KMS-11 (cell line): ENCODE measurements at regions not wholly inside any gene's neighbourhood (a gene's known extent, or its start where the extent isn't known, plus 50 kb on each side); places are given as distances from the start of the nearest gene placed in this dataset.

Source experiments
- H2AFZ ChIP-seq: fragments of 200-600 bp; sonication (generic); 2 replicates; pipeline ENCODE4 v1.6.1; 2016; ENCODE audit warnings: antibody characterized with exemption, mixed run types, low read depth
- H3K27ac ChIP-seq: fragments of 200-600 bp; sonication (generic); 2 replicates; pipeline ENCODE4 v1.6.1; 2016; ENCODE audit warnings: mild to moderate bottlenecking, mixed run types
- H3K27me3 ChIP-seq: fragments of 200-600 bp; sonication (generic); 2 replicates; pipeline ENCODE4 v1.6.1; 2017; ENCODE audit warnings: mild to moderate bottlenecking, low read depth, mixed run types, moderate library complexity; ENCODE audit not compliant: insufficient read depth
- H3K36me3 ChIP-seq: fragments of 200-600 bp; sonication (generic); 2 replicates; pipeline ENCODE4 v1.6.1; 2017; ENCODE audit warnings: mild to moderate bottlenecking, mixed run types; ENCODE audit not compliant: insufficient read depth
- H3K4me1 ChIP-seq: fragments of 200-600 bp; sonication (generic); 2 replicates; pipeline ENCODE4 v1.6.1; 2016; ENCODE audit warnings: mild to moderate bottlenecking, low read depth, mixed run types; ENCODE audit not compliant: poor library complexity, severe bottlenecking
- H3K4me2 ChIP-seq: fragments of 200-600 bp; sonication (generic); 2 replicates; pipeline ENCODE4 v1.7.0; 2016; ENCODE audit warnings: mild to moderate bottlenecking, mixed run types
- H3K4me3 ChIP-seq: fragments of 200-600 bp; sonication (generic); IDR thresholded peaks from 2 replicates; pipeline ENCODE4 v1.6.1; 2017; ENCODE audit warnings: low read depth, low read length, mixed read lengths; ENCODE audit not compliant: insufficient read depth
- H3K79me2 ChIP-seq: fragments of 200-600 bp; sonication (generic); 2 replicates; pipeline ENCODE4 v1.6.1; 2016; ENCODE audit warnings: low read depth, mixed run types; ENCODE audit not compliant: insufficient read depth
- H3K9ac ChIP-seq: fragments of 200-600 bp; sonication (generic); 2 replicates; pipeline ENCODE4 v1.6.1; 2016; ENCODE audit warnings: mild to moderate bottlenecking, mixed run types
- H4K20me1 ChIP-seq: fragments of 200-600 bp; sonication (generic); 2 replicates; pipeline ENCODE4 v1.6.1; 2016; ENCODE audit warnings: mild to moderate bottlenecking, mixed run types; ENCODE audit not compliant: insufficient read depth
- CTCF ChIP-seq: fragments of 200-600 bp; sonication (generic); conservative IDR thresholded peaks from 2 replicates; pipeline ENCODE4 v1.6.1; 2017; ENCODE audit warnings: low read depth, mild to moderate bottlenecking, antibody characterized with exemption, low read length, moderate library complexity, mixed read lengths

- Histone ChIP-seq H2AFZ (no peak overlapping the region), H3K4me2 (no peak overlapping the region), H3K4me3 (no peak overlapping the region), H3K27ac (no peak overlapping the region), H3K27me3 (no peaks in the 10 kb centered on the region), H3K9ac (no peak overlapping the region), H3K79me2 (no peaks in the 10 kb centered on the region), H4K20me1 (no peaks in the 10 kb centered on the region), H3K36me3 (no peaks in the 10 kb centered on the region), H3K4me1 (no peaks in the 10 kb centered on the region)
- TF ChIP-seq CTCF, result no peak
These were observed 1217.3 kb downstream of the REEP3 start for GRCh38 chr10:64738462-64738861.

- Histone ChIP-seq H3K4me3 (no peak overlapping the region), H3K36me3 (no peaks in the 10 kb centered on the region), H3K4me2 (no peak overlapping the region), H3K9ac (no peak overlapping the region), H3K27me3 (no peaks in the 10 kb centered on the region), H3K79me2 (no peaks in the 10 kb centered on the region), H2AFZ (no peak overlapping the region), H4K20me1 (no peaks in the 10 kb centered on the region), H3K27ac (no peak overlapping the region), H3K4me1 (no peaks in the 10 kb centered on the region)
- no peak for TF ChIP-seq CTCF
These were observed 1224.4 kb downstream of the REEP3 start for GRCh38 chr10:64745565-64745964.

GRCh38 chr10:64750672-64751071 lies 1229.5 kb downstream of the REEP3 start:
- Histone ChIP-seq H4K20me1 (no peaks in the 10 kb centered on the region), H3K4me1 (no peaks in the 10 kb centered on the region), H3K9ac (no peak overlapping the region)

GRCh38 chr10:64753516-64753915 lies 1232.3 kb downstream of the REEP3 start:
- H3K9ac ChIP-seq, result no peak overlapping the region
- TF ChIP-seq CTCF, result no peak
- no peak overlapping the region for H3K4me3 ChIP-seq
- H3K4me2 ChIP-seq, result no peak overlapping the region
- no peaks in the 10 kb centered on the region for H3K36me3 ChIP-seq
- H2AFZ ChIP-seq, result no peak overlapping the region
- no peaks in the 10 kb centered on the region for H3K4me1 ChIP-seq
- H3K27ac ChIP-seq, result no peak overlapping the region
- H3K79me2 ChIP-seq, result no peaks in the 10 kb centered on the region
- H4K20me1 ChIP-seq, result no peaks in the 10 kb centered on the region
- H3K27me3 ChIP-seq, result no peaks in the 10 kb centered on the region

More at GRCh38 chr10:64750672-64751071, 1229.5 kb downstream of the REEP3 start:
- Histone ChIP-seq H2AFZ (no peak overlapping the region), H3K36me3 (no peaks in the 10 kb centered on the region), H3K4me3 (no peak overlapping the region), H3K4me2 (no peak overlapping the region), H3K79me2 (no peaks in the 10 kb centered on the region), H3K27ac (no peak overlapping the region), H3K27me3 (no peaks in the 10 kb centered on the region)
- no peak for TF ChIP-seq CTCF

GRCh38 chr10:64760371-64760770 lies 1239.2 kb downstream of the REEP3 start:
- TF ChIP-seq CTCF, result no peak
- Histone ChIP-seq H4K20me1 (no peaks in the 10 kb centered on the region), H3K4me2 (no peak overlapping the region), H3K4me3 (no peak overlapping the region), H3K79me2 (no peaks in the 10 kb centered on the region), H3K9ac (no peak overlapping the region), H3K4me1 (no peaks in the 10 kb centered on the region), H2AFZ (no peak overlapping the region), H3K36me3 (no peaks in the 10 kb centered on the region), H3K27me3 (no peaks in the 10 kb centered on the region), H3K27ac (no peak overlapping the region)
